ENCODE measurements at regions not wholly inside any gene's neighbourhood (a gene's known extent, or its start where the extent isn't known, plus 50 kb on each side); places are given as distances from the start of the nearest gene placed in this dataset.

GRCh38 chr4:95640311-95640710 lies 91.5 kb upstream of the UNC5C start:
- Histone ChIP-seq H3K4me2 (ENCODE audit: low read length) (no peak overlapping the region), H3K36me3 (ENCODE audit: insufficient read depth, low read length) (no peaks in the 10 kb centered on the region), H3K79me2 (replicated peaks; ENCODE audit: insufficient read depth, low read length) (no peaks in the 10 kb centered on the region), H3K9me2 (ENCODE audit: insufficient read depth, low read length) (no peaks in the 10 kb centered on the region), H4K20me1 (ENCODE audit: insufficient read depth) (no peaks in the 10 kb centered on the region), H2AFZ (ENCODE audit: low read depth, low read length) (no peak overlapping the region), H3K9me3 (ENCODE audit: low read length) (no peaks in the 10 kb centered on the region), H3F3A (ENCODE audit: insufficient read depth, low read length, poor library complexity, severe bottlenecking) (no peaks in the 10 kb centered on the region), H3K27ac (ENCODE audit: low read length) (no peak overlapping the region), H3K27me3 (ENCODE audit: insufficient read depth, low read depth, low read length) (peaks cover 5% of the 10 kb centered on the region), H3K9ac (ENCODE audit: low read length) (no peak overlapping the region), H3K4me3 (ENCODE audit: low read length) (no peak overlapping the region)
- TF ChIP-seq EP300 (conservative IDR thresholded peaks at IDR 0.05; ENCODE audit: poor library complexity, severe bottlenecking) (no peak), REST (IDR thresholded peaks at IDR 0.05; ENCODE audit: borderline replicate concordance) (no peak), SMC3 (conservative IDR thresholded peaks at IDR 0.05; ENCODE audit: poor library complexity) (no peak), EZH2 (IDR thresholded peaks at IDR 0.05; ENCODE audit: borderline replicate concordance, insufficient read depth, low read length, poor library complexity, severe bottlenecking) (no peak), CTCF (IDR thresholded peaks at IDR 0.05; ENCODE audit: poor library complexity, severe bottlenecking) (no peak), POLR2AphosphoS5 (IDR thresholded peaks at IDR 0.05) (no peak), RAD21 (conservative IDR thresholded peaks at IDR 0.05) (no peak), MXI1 (conservative IDR thresholded peaks at IDR 0.05; ENCODE audit: poor library complexity, severe bottlenecking) (no peak), TAF1 (IDR thresholded peaks at IDR 0.05; ENCODE audit: low read depth) (no peak)

DNA sequence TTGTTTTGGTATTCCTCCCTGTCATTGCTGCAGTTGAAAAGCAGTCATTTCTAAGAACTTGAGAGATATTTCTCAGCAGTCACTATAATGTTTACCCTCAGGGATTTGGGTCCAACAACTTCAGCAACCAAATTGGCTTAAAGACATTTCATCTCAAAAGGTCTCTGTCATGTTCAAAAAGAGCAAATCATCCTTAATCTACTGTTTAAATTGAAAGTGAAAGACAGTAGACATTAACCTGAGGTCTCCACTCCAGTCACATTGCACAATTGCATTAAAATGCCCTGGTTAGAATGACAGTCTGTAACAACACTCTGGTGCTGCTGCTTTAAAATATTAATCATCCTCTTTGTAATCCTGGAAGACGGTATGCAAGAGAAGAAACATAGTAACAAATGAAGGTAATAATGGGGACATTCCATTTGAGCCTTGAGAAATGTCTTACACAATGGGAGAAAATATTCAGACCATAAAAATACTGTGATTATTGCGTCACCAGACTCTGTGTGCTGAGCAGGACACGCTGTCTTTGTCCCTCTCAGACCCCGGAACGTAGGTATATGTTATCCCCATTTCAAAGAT lies 90.2 kb upstream of the UNC5C start:
- no peaks in the 10 kb centered on the region for H3K79me2 ChIP-seq (replicated peaks; ENCODE audit: insufficient read depth, low read length)
- H3K4me2 ChIP-seq (ENCODE audit: low read length): no peak overlapping the region
- TF ChIP-seq RAD21 (conservative IDR thresholded peaks at IDR 0.05) (no peak), REST (IDR thresholded peaks at IDR 0.05; ENCODE audit: borderline replicate concordance) (peak; percentile 69), CTCF (IDR thresholded peaks at IDR 0.05; ENCODE audit: poor library complexity, severe bottlenecking) (no peak), SMC3 (conservative IDR thresholded peaks at IDR 0.05; ENCODE audit: poor library complexity) (no peak), TAF1 (IDR thresholded peaks at IDR 0.05; ENCODE audit: low read depth) (no peak), EP300 (conservative IDR thresholded peaks at IDR 0.05; ENCODE audit: poor library complexity, severe bottlenecking) (peak; percentile 94), MXI1 (conservative IDR thresholded peaks at IDR 0.05; ENCODE audit: poor library complexity, severe bottlenecking) (no peak), POLR2AphosphoS5 (IDR thresholded peaks at IDR 0.05) (peak; percentile 93), EZH2 (IDR thresholded peaks at IDR 0.05; ENCODE audit: borderline replicate concordance, insufficient read depth, low read length, poor library complexity, severe bottlenecking) (no peak)
- no peaks in the 10 kb centered on the region for H3K36me3 ChIP-seq (ENCODE audit: insufficient read depth, low read length)
- no peak overlapping the region for H3K9ac ChIP-seq (ENCODE audit: low read length)
- no peak overlapping the region for H2AFZ ChIP-seq (ENCODE audit: low read depth, low read length)
- H4K20me1 ChIP-seq (ENCODE audit: insufficient read depth): no peaks in the 10 kb centered on the region
- H3K27ac ChIP-seq (ENCODE audit: low read length): no peak overlapping the region
- H3K9me2 ChIP-seq (ENCODE audit: insufficient read depth, low read length): no peaks in the 10 kb centered on the region
- H3K27me3 ChIP-seq (ENCODE audit: insufficient read depth, low read depth, low read length): peaks cover 5% of the 10 kb centered on the region
- H3K9me3 ChIP-seq (ENCODE audit: low read length): no peaks in the 10 kb centered on the region
- H3K4me3 ChIP-seq (ENCODE audit: low read length): no peak overlapping the region
- no peaks in the 10 kb centered on the region for H3F3A ChIP-seq (ENCODE audit: insufficient read depth, low read length, poor library complexity, severe bottlenecking)

Data from neural cell (in vitro differentiated cells).